ENCODE measurements at regions not wholly inside any gene's neighbourhood (a gene's known extent, or its start where the extent isn't known, plus 50 kb on each side); places are given as distances from the start of the nearest gene placed in this dataset.

DNA sequence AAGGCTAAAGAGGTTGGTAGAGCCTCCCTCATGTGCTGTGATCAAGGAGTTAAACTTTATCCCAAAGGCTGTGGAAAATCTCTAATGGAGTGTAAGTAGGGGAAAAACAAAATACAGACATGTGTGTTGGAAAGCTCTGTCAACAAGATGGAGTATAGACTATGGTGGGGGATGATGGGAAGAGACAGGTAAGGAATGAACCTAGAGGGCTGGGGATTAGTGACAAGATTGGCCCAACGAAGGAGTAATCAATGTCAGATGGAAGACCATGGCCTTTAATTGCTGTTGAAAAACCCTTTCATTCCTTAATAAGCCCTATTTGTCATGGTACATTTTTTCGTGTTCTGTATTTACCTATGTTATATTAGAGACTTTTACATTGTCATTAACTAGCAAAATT lies 278.6 kb downstream of the SQOR start:
- Histone ChIP-seq H3K27ac (ENCODE audit: insufficient read length, low read depth, low read length) (no peak overlapping the region), H3K4ac (ENCODE audit: low read depth, low read length) (no peak overlapping the region), H3K79me1 (ENCODE audit: insufficient read depth, low read depth, low read length, poor library complexity, severe bottlenecking) (no peaks in the 10 kb centered on the region), H4K5ac (ENCODE audit: insufficient read length, low read depth, low read length) (no peak overlapping the region), H3K4me1 (ENCODE audit: insufficient read depth, low read length) (no peaks in the 10 kb centered on the region), H3K9me3 (ENCODE audit: control insufficient read depth, low read depth, low read length) (no peaks in the 10 kb centered on the region), H4K91ac (ENCODE audit: insufficient read length, low read depth, low read length) (no peak overlapping the region), H3K23me2 (ENCODE audit: insufficient read length, low read depth, low read length, poor library complexity, severe bottlenecking) (no peaks in the 10 kb centered on the region), H3K56ac (ENCODE audit: insufficient read length, low read depth, low read length) (no peak overlapping the region), H2BK120ac (ENCODE audit: low read depth, low read length, poor library complexity, severe bottlenecking) (no peak overlapping the region), H4K8ac (replicated peaks; ENCODE audit: insufficient read length, low read depth, low read length) (no peak overlapping the region), H2BK15ac (ENCODE audit: low read depth, low read length) (no peak overlapping the region), H3K79me2 (ENCODE audit: insufficient read depth, low read length) (no peaks in the 10 kb centered on the region), H3K4me2 (ENCODE audit: insufficient read depth, insufficient read length, low read length) (no peak overlapping the region), H3K27me3 (ENCODE audit: insufficient read depth, low read length) (no peaks in the 10 kb centered on the region), H3K23ac (ENCODE audit: insufficient read length, low read depth, low read length) (no peak overlapping the region), H3K14ac (ENCODE audit: insufficient read depth, low read length) (no peak overlapping the region), H2BK5ac (ENCODE audit: insufficient read length, low read length) (no peak overlapping the region), H3K9ac (ENCODE audit: extremely low read depth, insufficient read length, low read length) (no peak overlapping the region), H2AFZ (ENCODE audit: low read length) (no peak overlapping the region), H2BK12ac (ENCODE audit: insufficient read length, low read depth, low read length) (no peak overlapping the region), H3K18ac (ENCODE audit: insufficient read length, low read depth, low read length) (no peak overlapping the region), H2BK20ac (ENCODE audit: low read depth, low read length, poor library complexity, severe bottlenecking) (no peak overlapping the region), H2AK5ac (ENCODE audit: insufficient read length, low read length) (no peak overlapping the region), H3T11ph (ENCODE audit: low read length) (no peak overlapping the region), H4K20me1 (ENCODE audit: control insufficient read depth, insufficient read depth, insufficient read length) (no peaks in the 10 kb centered on the region)
- peaks cover 0 to 6% (median 0%) of the 10 kb centered on the region in 3 experiments; a peak in 2 of 7 replicates for H3K36me3 Mint-ChIP-seq (ENCODE audit: insufficient read depth in 1 of 3, low read depth in 3 of 3)
- TF ChIP-seq, protein P1, sequence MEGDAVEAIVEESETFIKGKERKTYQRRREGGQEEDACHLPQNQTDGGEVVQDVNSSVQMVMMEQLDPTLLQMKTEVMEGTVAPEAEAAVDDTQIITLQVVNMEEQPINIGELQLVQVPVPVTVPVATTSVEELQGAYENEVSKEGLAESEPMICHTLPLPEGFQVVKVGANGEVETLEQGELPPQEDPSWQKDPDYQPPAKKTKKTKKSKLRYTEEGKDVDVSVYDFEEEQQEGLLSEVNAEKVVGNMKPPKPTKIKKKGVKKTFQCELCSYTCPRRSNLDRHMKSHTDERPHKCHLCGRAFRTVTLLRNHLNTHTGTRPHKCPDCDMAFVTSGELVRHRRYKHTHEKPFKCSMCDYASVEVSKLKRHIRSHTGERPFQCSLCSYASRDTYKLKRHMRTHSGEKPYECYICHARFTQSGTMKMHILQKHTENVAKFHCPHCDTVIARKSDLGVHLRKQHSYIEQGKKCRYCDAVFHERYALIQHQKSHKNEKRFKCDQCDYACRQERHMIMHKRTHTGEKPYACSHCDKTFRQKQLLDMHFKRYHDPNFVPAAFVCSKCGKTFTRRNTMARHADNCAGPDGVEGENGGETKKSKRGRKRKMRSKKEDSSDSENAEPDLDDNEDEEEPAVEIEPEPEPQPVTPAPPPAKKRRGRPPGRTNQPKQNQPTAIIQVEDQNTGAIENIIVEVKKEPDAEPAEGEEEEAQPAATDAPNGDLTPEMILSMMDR (conservative IDR thresholded peaks at IDR 0.05), result no peak
- H3K9me3 Mint-ChIP-seq, result peaks cover 8 to 14% of the 10 kb centered on the region in 2 experiments; a peak in 4 of 5 replicates
- DNase-seq, result no peak
- H3K27ac Mint-ChIP-seq, result no peak overlapping the region; a peak in 1 of 7 replicates
- no peaks in the 10 kb centered on the region; the same call in 1 of the 2 replicates for H3K27me3 Mint-ChIP-seq (ENCODE audit: low read depth)
- WGBS (ENCODE audit: extremely low coverage, insufficient read length, low lambda C conversion rate), result no CpG with 5 or more reads among the region's 2 CpGs
- no peaks in the 10 kb centered on the region for H3K4me1 Mint-ChIP-seq
- H3K4me3 Mint-ChIP-seq, result no peak overlapping the region

All from H9 (cell line).